ENCODE measurements at regions not wholly inside any gene's neighbourhood (a gene's known extent, or its start where the extent isn't known, plus 50 kb on each side); places are given as distances from the start of the nearest gene placed in this dataset.

- H3K36me3 ChIP-seq (replicated peaks in 1 of 2; ENCODE audit: control insufficient read depth in 1 of 2, insufficient read depth in 2 of 2, low read length in 2 of 2) = no peaks in the 10 kb centered on the region
- ChIA-PET POLR2A (no interaction called here), CTCF (ENCODE audit: low intra/inter-chr PET ratio, low total read pairs) (no interaction called here)
- H3K9me3 ChIP-seq (ENCODE audit: low read length) = no peaks in the 10 kb centered on the region
- ATAC-seq = no peak
- no peaks in the 10 kb centered on the region for H4K20me1 ChIP-seq (ENCODE audit: insufficient read depth, low read length)
- H3K79me2 ChIP-seq (ENCODE audit: insufficient read depth, low read length) = no peaks in the 10 kb centered on the region
- BruUV-seq (replicated peaks) = no TSS peak
- H3K4me1 ChIP-seq (ENCODE audit: insufficient read depth, low read length) = no peaks in the 10 kb centered on the region
- no peak overlapping the region for H3K9ac ChIP-seq (ENCODE audit: insufficient read depth, low read depth, low read length)
- no peak for DNase-seq (ENCODE audit: low spot score)
- TF ChIP-seq MEIS1 (CRISPR knock-in tag; IDR thresholded peaks at IDR 0.05; ENCODE audit: borderline replicate concordance) = no peak
- TF ChIP-seq RFX5 (IDR thresholded peaks at IDR 0.05; ENCODE audit: low read depth, low read length) = 0 out of 2 replicates have a peak, but pooled peaks have one; percentile 33
- no peak overlapping the region for H3K4me3 ChIP-seq (replicated peaks in 1 of 3; ENCODE audit: insufficient read depth in 1 of 3, low read depth in 2 of 3, low read length in 3 of 3)
- no peak overlapping the region for H2AFZ ChIP-seq (ENCODE audit: low read length)
- no peak overlapping the region for H3K27ac ChIP-seq (ENCODE audit: extremely low read length, insufficient read depth, low read length)
- intact Hi-C loops (cut with micrococcal nuclease; ENCODE audit: unreplicated experiment) = no loop called here
- H3K4me2 ChIP-seq (ENCODE audit: low read depth, low read length) = no peak overlapping the region
- H3K27me3 ChIP-seq (ENCODE audit: control insufficient read depth in 1 of 2, insufficient read depth in 2 of 2, low read length in 2 of 2) = no peaks in the 10 kb centered on the region
- no peak for FAIRE-seq
- in situ Hi-C loops (cut with HindIII; ENCODE audit: extremely low pct_ligation_motif_present, low pct_unique_long_range_greater_than_20kb) = no loop called here
Observed at GRCh38 chr2:215760557-215760956, 252.8 kb downstream of the MREG start.

GRCh38 chr2:215760091-215760490, 253.3 kb downstream of the MREG start:
- H3K9me3 ChIP-seq (ENCODE audit: low read length) = no peaks in the 10 kb centered on the region
- in situ Hi-C loops (cut with HindIII; ENCODE audit: extremely low pct_ligation_motif_present, low pct_unique_long_range_greater_than_20kb) (no loop called here), intact Hi-C loops (cut with micrococcal nuclease; ENCODE audit: unreplicated experiment) (no loop called here)
- H3K27me3 ChIP-seq (ENCODE audit: control insufficient read depth in 1 of 2, insufficient read depth in 2 of 2, low read length in 2 of 2) = no peaks in the 10 kb centered on the region
- no TSS peak for BruUV-seq (replicated peaks)
- 96% methylated on average over 2 of the region's 2 CpGs for WGBS (ENCODE audit: low lambda C conversion rate)
- CTCF ChIA-PET (ENCODE audit: low intra/inter-chr PET ratio, low total read pairs) = no interaction called here
- no peak for DNase-seq (ENCODE audit: low spot score)
- no peaks in the 10 kb centered on the region for H3K36me3 ChIP-seq (replicated peaks in 1 of 2; ENCODE audit: control insufficient read depth in 1 of 2, insufficient read depth in 2 of 2, low read length in 2 of 2)
- no peak overlapping the region for H2AFZ ChIP-seq (ENCODE audit: low read length)
- no peak for FAIRE-seq
- no peaks in the 10 kb centered on the region for H3K79me2 ChIP-seq (ENCODE audit: insufficient read depth, low read length)
- H4K20me1 ChIP-seq (ENCODE audit: insufficient read depth, low read length) = no peaks in the 10 kb centered on the region
- POLR2A ChIA-PET = no interaction called here
- H3K27ac ChIP-seq (ENCODE audit: extremely low read length, insufficient read depth, low read length) = no peak overlapping the region
- no peak overlapping the region for H3K4me3 ChIP-seq (replicated peaks in 1 of 3; ENCODE audit: insufficient read depth in 1 of 3, low read depth in 2 of 3, low read length in 3 of 3)
- H3K4me2 ChIP-seq (ENCODE audit: low read depth, low read length) = no peak overlapping the region
- no peak for ATAC-seq
- H3K9ac ChIP-seq (ENCODE audit: insufficient read depth, low read depth, low read length) = no peak overlapping the region
- no peaks in the 10 kb centered on the region for H3K4me1 ChIP-seq (ENCODE audit: insufficient read depth, low read length)
- no peak for TF ChIP-seq TCF7 (IDR thresholded peaks at IDR 0.05; ENCODE audit: low read depth)
- no peak for TF ChIP-seq RXRB (CRISPR knock-in tag; IDR thresholded peaks at IDR 0.05; ENCODE audit: borderline replicate concordance)
- TF ChIP-seq ZNF770 (CRISPR knock-in tag; IDR thresholded peaks at IDR 0.05) = no peak
- TF ChIP-seq SIN3A (IDR thresholded peaks at IDR 0.05; ENCODE audit: borderline replicate concordance, low read depth, low read length) = no peak
- no peak for TF ChIP-seq MED8 (CRISPR knock-in tag; IDR thresholded peaks at IDR 0.05; ENCODE audit: insufficient replicate concordance)
- TF ChIP-seq NKX3-1 (CRISPR knock-in tag; IDR thresholded peaks at IDR 0.05) = no peak
- no peak for TF ChIP-seq CSRNP1 (CRISPR knock-in tag; IDR thresholded peaks at IDR 0.05)
- TF ChIP-seq ASH2L (IDR thresholded peaks at IDR 0.05; ENCODE audit: insufficient read length, low read depth, low read length) = no peak
- TF ChIP-seq STAT6 (CRISPR knock-in tag; IDR thresholded peaks at IDR 0.05; ENCODE audit: borderline replicate concordance) = no peak

All from HepG2 (cell line).